Fibroblast of pulmonary artery (primary cell): ENCODE measurements at regions not wholly inside any gene's neighbourhood (a gene's known extent, or its start where the extent isn't known, plus 50 kb on each side); places are given as distances from the start of the nearest gene placed in this dataset.

Experiments
- DNase-seq: peaks from one replicate; pipeline ENCODE4 v3.0.0-alpha.2; 2010; ENCODE audit warnings: low read depth
- H3K4me3 ChIP-seq: replicated peaks from 2 replicates; pipeline ENCODE4 v1.5.1; 2011; ENCODE audit warnings: low read depth, mild to moderate bottlenecking, control low read depth, low read length, moderate library complexity
- CTCF ChIP-seq: IDR thresholded peaks from 2 replicates; pipeline ENCODE4 v1.5.1; 2011; ENCODE audit warnings: mild to moderate bottlenecking, control low read depth, low read length, inconsistent platforms; ENCODE audit errors: missing control alignments

- no peak for TF ChIP-seq CTCF
- H3K4me3 ChIP-seq: no peak overlapping the region
- no peak for DNase-seq
Measured at GRCh38 chr4:123479944-123480343, 83.3 kb downstream of the SPRY1 start.

GRCh38 chr4:123480706-123481418, 84.3 kb downstream of the SPRY1 start:
- DNase-seq: peak; percentile 25
- no peak for TF ChIP-seq CTCF

GRCh38 chr4:123481717-123482116, 85.1 kb downstream of the SPRY1 start:
- TF ChIP-seq CTCF: no peak
- H3K4me3 ChIP-seq: no peak overlapping the region
- no peak for DNase-seq

More at GRCh38 chr4:123480706-123481418, 84.3 kb downstream of the SPRY1 start:
- no peak overlapping the region for H3K4me3 ChIP-seq

- no peak for DNase-seq
- no peak overlapping the region for H3K4me3 ChIP-seq
- TF ChIP-seq CTCF: no peak
Measured at GRCh38 chr4:123484291-123484926, 87.8 kb downstream of the SPRY1 start.

DNA sequence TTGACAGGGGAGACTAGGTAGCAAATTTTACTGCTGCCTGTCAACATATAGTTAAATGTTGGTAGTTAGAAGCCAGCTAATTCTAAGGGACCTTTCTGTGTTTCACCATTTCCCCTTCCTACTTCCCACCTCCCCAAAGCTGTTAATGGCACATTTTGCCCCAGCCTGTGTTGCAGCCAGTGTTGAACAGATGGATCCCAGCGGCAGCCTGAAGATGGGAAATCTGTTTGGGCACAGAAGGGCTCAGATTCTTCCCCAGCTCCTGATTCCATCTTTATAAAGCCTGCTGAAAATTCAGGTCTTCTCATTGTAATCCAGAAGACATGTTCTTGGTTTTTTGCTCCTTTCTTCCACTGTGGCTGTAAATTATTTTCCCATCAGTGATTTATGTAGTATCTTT, 89.0 kb downstream of the SPRY1 start:
- H3K4me3 ChIP-seq: no peak overlapping the region
- no peak for TF ChIP-seq CTCF

DNA sequence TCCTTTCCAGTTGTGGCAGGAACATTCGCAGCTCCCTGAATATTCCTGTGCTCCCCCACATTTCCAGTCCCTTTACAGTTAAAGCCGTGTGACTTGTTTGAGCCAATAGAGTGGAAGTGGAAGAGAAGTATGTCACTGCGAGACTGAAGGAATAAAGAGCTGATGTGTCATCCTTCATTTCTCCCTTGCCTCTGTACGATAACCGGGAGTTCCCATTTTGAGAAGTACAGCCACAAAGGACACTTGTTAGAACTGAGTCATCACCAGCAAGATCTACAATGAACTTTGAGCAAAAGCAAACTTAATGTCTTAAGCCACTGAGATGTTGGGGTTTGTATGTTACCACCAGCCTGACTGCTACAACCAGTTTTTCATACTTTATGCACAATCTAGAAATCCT, 92.3 kb downstream of the SPRY1 start:
- no peak overlapping the region for H3K4me3 ChIP-seq

More for the DNA sequence above, 89.0 kb downstream of the SPRY1 start:
- no peak for DNase-seq

More for the DNA sequence above, 92.3 kb downstream of the SPRY1 start:
- no peak for TF ChIP-seq CTCF
- DNase-seq: peak; percentile 64
